Fibroblast of mammary gland (primary cell): ENCODE measurements at regions not wholly inside any gene's neighbourhood (a gene's known extent, or its start where the extent isn't known, plus 50 kb on each side); places are given as distances from the start of the nearest gene placed in this dataset.
"Not testable (repeated sequence)": the region's sequence is repeated elsewhere in the genome, so short reads cannot be mapped to it uniquely, and the experiment has no call there.

Experiments used
- DNase-seq: peaks from one replicate; pipeline ENCODE4 v3.0.0-alpha.2; 2010; ENCODE audit warnings: low read depth
- H3K4me3 ChIP-seq: 2 replicates; pipeline ENCODE4 v1.5.1; 2011; ENCODE audit warnings: low read depth, mild to moderate bottlenecking, low read length, moderate library complexity; ENCODE audit not compliant: control insufficient read depth
- CTCF ChIP-seq: conservative IDR thresholded peaks from 2 replicates; pipeline ENCODE4 v1.5.1; 2011; ENCODE audit warnings: low read depth, low read length, inconsistent platforms; ENCODE audit not compliant: control insufficient read depth, insufficient read depth

GRCh38 chr5:62183727-62184126 is 122.3 kb upstream of the KIF2A start:
- DNase-seq: no peak
- no peak overlapping the region for H3K4me3 ChIP-seq
- TF ChIP-seq CTCF: no peak

GRCh38 chr5:62184444-62184843 is 121.6 kb upstream of the KIF2A start:
- no peak overlapping the region for H3K4me3 ChIP-seq
- no peak for DNase-seq
- TF ChIP-seq CTCF: no peak

GRCh38 chr5:62190173-62190572 is 115.8 kb upstream of the KIF2A start:
- no peak overlapping the region for H3K4me3 ChIP-seq
- no peak for TF ChIP-seq CTCF
- DNase-seq: no peak

GRCh38 chr5:62190931-62191330 is 115.1 kb upstream of the KIF2A start:
- TF ChIP-seq CTCF: no peak
- H3K4me3 ChIP-seq: no peak overlapping the region
- DNase-seq: no peak

- no peak for DNase-seq
- H3K4me3 ChIP-seq: no peak overlapping the region
- no peak for TF ChIP-seq CTCF
Observed at GRCh38 chr5:62192958-62193357, 113.0 kb upstream of the KIF2A start.

- H3K4me3 ChIP-seq: not testable (repeated sequence)
Observed at GRCh38 chr5:62196532-62196931, 109.5 kb upstream of the KIF2A start.

GRCh38 chr5:62197697-62198096 is 108.3 kb upstream of the KIF2A start:
- H3K4me3 ChIP-seq: no peak overlapping the region
- no peak for TF ChIP-seq CTCF
- no peak for DNase-seq

More at GRCh38 chr5:62196532-62196931, 109.5 kb upstream of the KIF2A start:
- DNase-seq: not testable (repeated sequence)
